IPS-18a (cell line): ENCODE measurements at regions not wholly inside any gene's neighbourhood (a gene's known extent, or its start where the extent isn't known, plus 50 kb on each side); places are given as distances from the start of the nearest gene placed in this dataset.

Source experiments
- H3K27ac ChIP-seq: one replicate; pipeline ENCODE4 v1.5.1; 2013; ENCODE audit warnings: low read length
- H3K27me3 ChIP-seq: one replicate; pipeline ENCODE4 v1.6.1; 2013; ENCODE audit warnings: mild to moderate bottlenecking, low read length; ENCODE audit not compliant: control insufficient read depth, insufficient read depth
- H3K36me3 ChIP-seq: one replicate; pipeline ENCODE4 v1.6.1; 2013; ENCODE audit warnings: low read depth, low read length; ENCODE audit not compliant: control insufficient read depth
- H3K4me1 ChIP-seq: one replicate; pipeline ENCODE4 v1.6.1; 2013; ENCODE audit warnings: low read depth, low read length; ENCODE audit not compliant: control insufficient read depth
- H3K4me3 ChIP-seq: one replicate; pipeline ENCODE4 v1.5.1; 2013; ENCODE audit warnings: low read length
- H3K9ac ChIP-seq: one replicate; pipeline ENCODE4 v1.6.1; 2013; ENCODE audit warnings: mild to moderate bottlenecking, low read length, moderate library complexity
- H3K9me3 ChIP-seq: one replicate; pipeline ENCODE4 v1.6.1; 2013; ENCODE audit warnings: low read depth, low read length; ENCODE audit not compliant: control insufficient read depth

- H3K4me3 ChIP-seq: no peak overlapping the region
- no peak overlapping the region for H3K27ac ChIP-seq
- H3K9ac ChIP-seq: no peak overlapping the region
- no peaks in the 10 kb centered on the region for H3K9me3 ChIP-seq
- H3K4me1 ChIP-seq: peaks cover 10% of the 10 kb centered on the region
- H3K27me3 ChIP-seq: no peaks in the 10 kb centered on the region
- no peaks in the 10 kb centered on the region for H3K36me3 ChIP-seq
These were observed 694.0 kb downstream of the KCTD8 start for GRCh38 chr4:43754566-43754965.

- peak overlapping the region; percentile 3 for H3K4me3 ChIP-seq
- H3K27ac ChIP-seq: peak overlapping the region; percentile 68
- no peaks in the 10 kb centered on the region for H3K27me3 ChIP-seq
- no peaks in the 10 kb centered on the region for H3K36me3 ChIP-seq
- no peaks in the 10 kb centered on the region for H3K9me3 ChIP-seq
- H3K4me1 ChIP-seq: peaks cover 10% of the 10 kb centered on the region
- H3K9ac ChIP-seq: no peak overlapping the region
These were observed 691.5 kb downstream of the KCTD8 start for GRCh38 chr4:43757147-43757546.

GRCh38 chr4:43758836-43759235 lies 689.8 kb downstream of the KCTD8 start:
- H3K9ac ChIP-seq: no peak overlapping the region
- H3K27ac ChIP-seq: no peak overlapping the region
- H3K27me3 ChIP-seq: no peaks in the 10 kb centered on the region
- H3K36me3 ChIP-seq: no peaks in the 10 kb centered on the region
- H3K4me1 ChIP-seq: peaks cover 10% of the 10 kb centered on the region
- H3K4me3 ChIP-seq: no peak overlapping the region
- H3K9me3 ChIP-seq: no peaks in the 10 kb centered on the region

GRCh38 chr4:43763029-43763610 lies 685.5 kb downstream of the KCTD8 start:
- no peaks in the 10 kb centered on the region for H3K9me3 ChIP-seq
- H3K27ac ChIP-seq: no peak overlapping the region
- H3K4me1 ChIP-seq: no peaks in the 10 kb centered on the region
- H3K36me3 ChIP-seq: no peaks in the 10 kb centered on the region
- no peak overlapping the region for H3K9ac ChIP-seq
- no peaks in the 10 kb centered on the region for H3K27me3 ChIP-seq
- no peak overlapping the region for H3K4me3 ChIP-seq

- Histone ChIP-seq H3K4me3 (no peak overlapping the region), H3K9me3 (no peaks in the 10 kb centered on the region), H3K27ac (no peak overlapping the region), H3K9ac (no peak overlapping the region), H3K27me3 (no peaks in the 10 kb centered on the region), H3K4me1 (no peaks in the 10 kb centered on the region), H3K36me3 (no peaks in the 10 kb centered on the region)
These were observed 683.1 kb downstream of the KCTD8 start for GRCh38 chr4:43765514-43765913.

GRCh38 chr4:43766648-43767047 lies 682.0 kb downstream of the KCTD8 start:
- H3K9ac ChIP-seq: no peak overlapping the region
- H3K4me3 ChIP-seq: no peak overlapping the region
- no peaks in the 10 kb centered on the region for H3K36me3 ChIP-seq
- no peak overlapping the region for H3K27ac ChIP-seq
- no peaks in the 10 kb centered on the region for H3K9me3 ChIP-seq
- no peaks in the 10 kb centered on the region for H3K4me1 ChIP-seq
- no peaks in the 10 kb centered on the region for H3K27me3 ChIP-seq

- no peaks in the 10 kb centered on the region for H3K36me3 ChIP-seq
- H3K27me3 ChIP-seq: no peaks in the 10 kb centered on the region
These were observed 672.2 kb downstream of the KCTD8 start for GRCh38 chr4:43776371-43776770.

GRCh38 chr4:43778187-43778915 lies 670.3 kb downstream of the KCTD8 start:
- no peak overlapping the region for H3K9ac ChIP-seq

More at GRCh38 chr4:43776371-43776770, 672.2 kb downstream of the KCTD8 start:
- Histone ChIP-seq H3K4me1 (peaks cover 3% of the 10 kb centered on the region), H3K9me3 (no peaks in the 10 kb centered on the region), H3K4me3 (no peak overlapping the region), H3K27ac (no peak overlapping the region), H3K9ac (no peak overlapping the region)

GRCh38 chr4:43781125-43781524 lies 667.5 kb downstream of the KCTD8 start:
- H3K27me3 ChIP-seq: no peaks in the 10 kb centered on the region
- H3K9ac ChIP-seq: no peak overlapping the region
- H3K27ac ChIP-seq: no peak overlapping the region
- no peaks in the 10 kb centered on the region for H3K9me3 ChIP-seq
- no peaks in the 10 kb centered on the region for H3K36me3 ChIP-seq
- H3K4me1 ChIP-seq: peaks cover 5% of the 10 kb centered on the region
- no peak overlapping the region for H3K4me3 ChIP-seq

More at GRCh38 chr4:43778187-43778915, 670.3 kb downstream of the KCTD8 start:
- Histone ChIP-seq H3K9me3 (no peaks in the 10 kb centered on the region), H3K27ac (no peak overlapping the region), H3K27me3 (no peaks in the 10 kb centered on the region), H3K4me1 (peaks cover 3% of the 10 kb centered on the region), H3K4me3 (no peak overlapping the region), H3K36me3 (no peaks in the 10 kb centered on the region)

- Histone ChIP-seq H3K9ac (no peak overlapping the region), H3K4me3 (no peak overlapping the region), H3K36me3 (no peaks in the 10 kb centered on the region), H3K4me1 (peaks cover 7% of the 10 kb centered on the region), H3K9me3 (no peaks in the 10 kb centered on the region), H3K27me3 (no peaks in the 10 kb centered on the region), H3K27ac (no peak overlapping the region)
These were observed 666.2 kb downstream of the KCTD8 start for GRCh38 chr4:43782391-43782790.

- H3K27ac ChIP-seq: no peak overlapping the region
- no peaks in the 10 kb centered on the region for H3K4me1 ChIP-seq
- no peak overlapping the region for H3K4me3 ChIP-seq
- no peaks in the 10 kb centered on the region for H3K36me3 ChIP-seq
- no peaks in the 10 kb centered on the region for H3K27me3 ChIP-seq
- no peaks in the 10 kb centered on the region for H3K9me3 ChIP-seq
- H3K9ac ChIP-seq: no peak overlapping the region
These were observed 632.5 kb downstream of the KCTD8 start for GRCh38 chr4:43816116-43816515.

GRCh38 chr4:43822621-43823020 lies 626.0 kb downstream of the KCTD8 start:
- H3K9me3 ChIP-seq: peaks cover 15% of the 10 kb centered on the region

More at GRCh38 chr4:43822621-43823020, 626.0 kb downstream of the KCTD8 start:
- no peaks in the 10 kb centered on the region for H3K36me3 ChIP-seq
- no peaks in the 10 kb centered on the region for H3K27me3 ChIP-seq
- no peaks in the 10 kb centered on the region for H3K4me1 ChIP-seq
- no peak overlapping the region for H3K9ac ChIP-seq
- no peak overlapping the region for H3K4me3 ChIP-seq
- no peak overlapping the region for H3K27ac ChIP-seq
